Psoas muscle (tissue), 7 donors: ENCODE measurements at regions not wholly inside any gene's neighbourhood (a gene's known extent, or its start where the extent isn't known, plus 50 kb on each side); places are given as distances from the start of the nearest gene placed in this dataset.
A peak's percentile ranks its signal among the peaks of the same experiment; 100 is the strongest.

Experiments used
- ATAC-seq, 4 donors: fragments of 200-7000 bp; cut with Tn5 transposase; one replicate each; pipeline ENCODE4 v1.9.1; 2020; ENCODE audit warnings: moderate library complexity in 3 of 4, mild to moderate bottlenecking in 2 of 4
- DNase-seq, 2 donors: peaks; one replicate each; pipeline ENCODE4 v3.0.0-alpha.2; 2020
- H3K27ac ChIP-seq: fragments of 200-600 bp; one replicate; pipeline ENCODE4 v1.8.0; 2022
- H3K27me3 ChIP-seq, 3 donors: fragments of 200-600 bp in 1 of 3; one replicate each; pipeline versions ENCODE4 v1.6.1 to v1.8.0; 2013 to 2022; ENCODE audit warnings: low read length in 2 of 3, mild to moderate bottlenecking in 2 of 3, moderate library complexity in 1 of 3; ENCODE audit not compliant: insufficient read depth in 3 of 3
- H3K36me3 ChIP-seq, 2 donors: fragments of 200-600 bp in 1 of 2; one replicate each; pipeline versions ENCODE4 v1.6.1 to v1.8.0; 2013 to 2022; ENCODE audit warnings: low read depth in 1 of 2, mild to moderate bottlenecking in 1 of 2, moderate library complexity in 1 of 2; ENCODE audit not compliant: insufficient read depth in 1 of 2
- H3K4me1 ChIP-seq: fragments of 200-600 bp; one replicate; pipeline ENCODE4 v1.8.0; 2022
- H3K4me3 ChIP-seq: fragments of 200-600 bp; one replicate; pipeline ENCODE4 v1.8.0; 2022; ENCODE audit warnings: mild to moderate bottlenecking
- H3K9me3 ChIP-seq: fragments of 200-600 bp; one replicate; pipeline ENCODE4 v1.8.0; 2022
- WGBS, 3 donors: extraction: QIAGEN DNeasy Blood & Tissue Kit; methylation state at CpG; one replicate each; pipeline versions ENCODE4 v1.1.6 to v1.1.7; 2013; 5-methylcytosine and 5-hydroxymethylcytosine counted together
- intact Hi-C, 2 donors: fragments of 100-400 bp; cut with DNase I; formaldehyde crosslinking; loops; one replicate each; pipeline versions ENCODE4 v1.11.0 to v1.14.2; 2022
- TF ChIP-seq, protein P1 (sequence below): fragments of 200-600 bp; IDR thresholded peaks from one replicate; pipeline ENCODE4 v1.8.0; 2022; ENCODE audit warnings: antibody characterized with exemption
- donor health status: healthy with polysubstance abuse.
- donor health status: DM: no; HTN: no; CAD: no; lungs with moderate emphysema.
- donor health status: Bipolar disorder and iron deficiency.
- donor health status: healthy.
- donor health status: DM: yes; HTN: yes; CAD: no.
- donor health status: DM: no; HTN: no; CAD: no.
- donor health status: DM: yes; HTN: yes; CAD: no.

DNA sequence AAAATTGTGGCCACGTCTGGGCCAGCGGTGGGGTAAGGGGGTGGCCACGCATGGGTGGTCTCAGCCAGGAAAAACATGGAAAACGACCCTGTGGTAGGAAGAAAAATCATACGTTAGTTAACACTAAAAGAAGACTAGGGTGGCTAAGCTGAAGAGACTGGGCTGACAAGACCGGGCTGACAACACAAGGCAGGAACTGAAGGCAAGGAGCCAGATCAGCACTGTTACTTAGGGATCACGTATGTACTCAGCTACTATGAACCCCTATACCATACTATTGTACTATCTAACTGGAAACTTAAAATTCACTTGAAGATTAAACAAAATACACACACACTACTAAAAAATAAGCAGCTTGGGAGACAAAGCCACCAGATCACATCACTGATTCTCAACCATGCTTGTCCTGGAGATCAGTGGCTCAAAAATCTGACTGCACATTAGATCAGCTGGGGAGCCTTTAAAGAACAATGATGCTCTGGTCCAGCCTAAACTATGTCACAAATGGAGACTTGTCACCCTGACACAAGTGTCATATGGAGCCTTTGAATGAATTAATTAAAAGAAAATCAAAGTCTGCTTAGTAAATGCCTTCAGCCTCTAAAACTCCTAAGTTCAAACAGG lies 442.2 kb downstream of the SHQ1 start:
- no peaks in the 10 kb centered on the region for H3K36me3 ChIP-seq
- H3K27me3 ChIP-seq = no peaks in the 10 kb centered on the region
- H3K27ac ChIP-seq = no peak overlapping the region
- 30 to 40% (median 39%) methylated on average over 7 of the region's 7 CpGs for WGBS, 3 donors
- H3K9me3 ChIP-seq = no peaks in the 10 kb centered on the region
- intact Hi-C loops = no loop called here
- ATAC-seq (peak in 2 of 4 donors; percentile 50 to 60), DNase-seq (no peak)
- H3K4me3 ChIP-seq = no peak overlapping the region
- peaks cover 45% of the 10 kb centered on the region for H3K4me1 ChIP-seq
- TF ChIP-seq, protein P1, sequence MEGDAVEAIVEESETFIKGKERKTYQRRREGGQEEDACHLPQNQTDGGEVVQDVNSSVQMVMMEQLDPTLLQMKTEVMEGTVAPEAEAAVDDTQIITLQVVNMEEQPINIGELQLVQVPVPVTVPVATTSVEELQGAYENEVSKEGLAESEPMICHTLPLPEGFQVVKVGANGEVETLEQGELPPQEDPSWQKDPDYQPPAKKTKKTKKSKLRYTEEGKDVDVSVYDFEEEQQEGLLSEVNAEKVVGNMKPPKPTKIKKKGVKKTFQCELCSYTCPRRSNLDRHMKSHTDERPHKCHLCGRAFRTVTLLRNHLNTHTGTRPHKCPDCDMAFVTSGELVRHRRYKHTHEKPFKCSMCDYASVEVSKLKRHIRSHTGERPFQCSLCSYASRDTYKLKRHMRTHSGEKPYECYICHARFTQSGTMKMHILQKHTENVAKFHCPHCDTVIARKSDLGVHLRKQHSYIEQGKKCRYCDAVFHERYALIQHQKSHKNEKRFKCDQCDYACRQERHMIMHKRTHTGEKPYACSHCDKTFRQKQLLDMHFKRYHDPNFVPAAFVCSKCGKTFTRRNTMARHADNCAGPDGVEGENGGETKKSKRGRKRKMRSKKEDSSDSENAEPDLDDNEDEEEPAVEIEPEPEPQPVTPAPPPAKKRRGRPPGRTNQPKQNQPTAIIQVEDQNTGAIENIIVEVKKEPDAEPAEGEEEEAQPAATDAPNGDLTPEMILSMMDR = no peak

GRCh38 chr3:72401005-72401545 lies 447.2 kb downstream of the SHQ1 start:
- ATAC-seq = peak in 2 of 4 donors; percentile 18 to 42

DNA sequence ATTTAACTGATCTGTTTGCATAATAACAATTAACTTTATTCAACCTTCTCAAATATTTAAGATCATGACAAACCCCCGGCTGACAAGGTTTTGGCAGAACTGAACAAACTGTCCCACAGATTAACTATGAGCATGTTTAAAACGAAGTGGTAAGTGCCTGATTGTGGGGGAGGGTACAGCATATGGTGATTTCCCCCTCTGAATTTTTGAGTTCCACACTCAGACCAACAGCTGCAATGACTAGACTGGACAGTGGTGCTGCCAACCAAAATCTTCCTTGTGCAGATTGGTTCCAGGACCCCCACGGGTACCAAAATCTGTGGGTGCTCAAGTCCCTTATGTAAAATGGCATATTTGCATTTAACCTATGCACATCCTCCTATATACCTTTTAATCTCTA lies 449.5 kb downstream of the SHQ1 start:
- DNase-seq = no peak
- Histone ChIP-seq H3K27me3 (no peaks in the 10 kb centered on the region), H3K4me3 (no peak overlapping the region), H3K27ac (no peak overlapping the region), H3K4me1 (peaks cover 33% of the 10 kb centered on the region), H3K36me3 (no peaks in the 10 kb centered on the region), H3K9me3 (no peaks in the 10 kb centered on the region)
- intact Hi-C loops = no loop called here
- WGBS, 3 donors = 44 to 57% (median 44%) methylated on average over 3 of the region's 3 CpGs
- no peak for ATAC-seq
- TF ChIP-seq, protein P1 = no peak

More at GRCh38 chr3:72401005-72401545, 447.2 kb downstream of the SHQ1 start:
- TF ChIP-seq, protein P1 = no peak
- intact Hi-C loops = no loop called here
- Histone ChIP-seq H3K27ac (no peak overlapping the region), H3K4me3 (no peak overlapping the region), H3K27me3 (no peaks in the 10 kb centered on the region), H3K4me1 (peaks cover 45% of the 10 kb centered on the region), H3K36me3 (no peaks in the 10 kb centered on the region), H3K9me3 (no peaks in the 10 kb centered on the region)
- DNase-seq = no peak
- WGBS, 3 donors = 89 to 99% (median 92%) methylated on average over 2 of the region's 2 CpGs

GRCh38 chr3:72397586-72397985 lies 450.7 kb downstream of the SHQ1 start:
- H3K9me3 ChIP-seq = no peaks in the 10 kb centered on the region
- H3K27me3 ChIP-seq = no peaks in the 10 kb centered on the region
- no peak overlapping the region for H3K27ac ChIP-seq
- ATAC-seq (peak; percentile 74 to 86 (median 83)), DNase-seq (no peak)
- peaks cover 32% of the 10 kb centered on the region for H3K4me1 ChIP-seq
- no peaks in the 10 kb centered on the region for H3K36me3 ChIP-seq
- intact Hi-C loops = no loop called here
- TF ChIP-seq, protein P1 = no peak
- H3K4me3 ChIP-seq = no peak overlapping the region
- 38 to 43% (median 41%) methylated on average over 2 of the region's 2 CpGs for WGBS, 3 donors

DNA sequence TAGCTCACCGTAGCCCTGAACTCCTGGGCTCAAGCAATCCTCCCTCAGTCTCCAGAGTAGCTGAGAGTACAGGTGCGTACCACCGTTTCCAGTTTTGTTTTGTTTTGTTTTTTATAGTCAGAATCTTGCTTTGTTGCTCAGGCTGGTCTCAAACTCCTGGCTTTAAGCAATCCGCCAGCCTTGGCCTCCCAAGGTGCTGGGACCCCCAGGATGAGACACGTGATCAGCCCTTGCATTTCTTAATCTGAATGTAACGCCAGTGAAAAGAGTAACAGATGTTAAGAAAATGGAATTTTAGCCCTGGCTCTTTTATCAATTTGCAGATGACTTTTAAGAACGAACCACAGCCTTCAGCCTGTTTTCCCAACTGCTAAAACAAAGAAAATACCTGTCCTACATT lies 451.3 kb downstream of the SHQ1 start:
- intact Hi-C loops = no loop called here
- H3K27me3 ChIP-seq = no peaks in the 10 kb centered on the region
- no peak overlapping the region for H3K27ac ChIP-seq
- no peak for ATAC-seq
- WGBS, 3 donors = 74 to 83% (median 74%) methylated on average over 7 of the region's 7 CpGs
- peaks cover 32% of the 10 kb centered on the region for H3K4me1 ChIP-seq
- H3K4me3 ChIP-seq = no peak overlapping the region
- no peaks in the 10 kb centered on the region for H3K36me3 ChIP-seq
- TF ChIP-seq, protein P1 = no peak
- no peaks in the 10 kb centered on the region for H3K9me3 ChIP-seq
- DNase-seq = no peak
